EL (cell line): ENCODE measurements at regions not wholly inside any gene's neighbourhood (a gene's known extent, or its start where the extent isn't known, plus 50 kb on each side); places are given as distances from the start of the nearest gene placed in this dataset.
"Not testable (repeated sequence)": the region's sequence is repeated elsewhere in the genome, so short reads cannot be mapped to it uniquely, and the experiment has no call there.

ENCODE experiments used
- DNase-seq: peaks from one replicate; pipeline ENCODE4 v3.0.0-alpha.2; 2016

- DNase-seq: no peak
These were observed 262.7 kb upstream of the TACR3 start for GRCh38 chr4:103982454-103982853.

GRCh38 chr4:103948244-103949018, 228.6 kb upstream of the TACR3 start:
- no peak for DNase-seq

- DNase-seq: no peak
These were observed 227.8 kb upstream of the TACR3 start for GRCh38 chr4:103947617-103948016.

- DNase-seq: not testable (repeated sequence)
These were observed 227.0 kb upstream of the TACR3 start for GRCh38 chr4:103946621-103947268.

GRCh38 chr4:103938488-103938887, 218.7 kb upstream of the TACR3 start:
- DNase-seq: no peak

- no peak for DNase-seq
These were observed 216.9 kb upstream of the TACR3 start for GRCh38 chr4:103936653-103937145.

GRCh38 chr4:103934178-103934789, 214.5 kb upstream of the TACR3 start:
- peak; percentile 26 for DNase-seq

GRCh38 chr4:103928370-103928769, 208.6 kb upstream of the TACR3 start:
- DNase-seq: no peak

- DNase-seq: no peak
These were observed 203.8 kb upstream of the TACR3 start for GRCh38 chr4:103923551-103923950.

GRCh38 chr4:103918214-103918613, 198.4 kb upstream of the TACR3 start:
- DNase-seq: no peak

- peak; percentile 6 for DNase-seq
These were observed 195.6 kb upstream of the TACR3 start for GRCh38 chr4:103915224-103915869.

GRCh38 chr4:103907414-103907813, 187.6 kb upstream of the TACR3 start:
- DNase-seq: no peak

GRCh38 chr4:103904123-103904522, 184.3 kb upstream of the TACR3 start:
- DNase-seq: peak; percentile 15

GRCh38 chr4:103902730-103903129, 182.9 kb upstream of the TACR3 start:
- DNase-seq: no peak

GRCh38 chr4:103895876-103896465, 176.2 kb upstream of the TACR3 start:
- peak; percentile 2 for DNase-seq

- peak; percentile 13 for DNase-seq
These were observed 172.8 kb upstream of the TACR3 start for GRCh38 chr4:103892586-103892985.

GRCh38 chr4:103887191-103887590, 167.4 kb upstream of the TACR3 start:
- DNase-seq: no peak

GRCh38 chr4:103885152-103885551, 165.4 kb upstream of the TACR3 start:
- DNase-seq: no peak

GRCh38 chr4:103867311-103867710, 147.5 kb upstream of the TACR3 start:
- DNase-seq: no peak

GRCh38 chr4:103853627-103854026, 133.8 kb upstream of the TACR3 start:
- no peak for DNase-seq

- DNase-seq: no peak
These were observed 133.4 kb upstream of the TACR3 start for GRCh38 chr4:103853146-103853545.

GRCh38 chr4:103845075-103845474, 125.3 kb upstream of the TACR3 start:
- no peak for DNase-seq

GRCh38 chr4:103842637-103843239, 123.0 kb upstream of the TACR3 start:
- no peak for DNase-seq
